KMS-11 (cell line): ENCODE measurements at regions not wholly inside any gene's neighbourhood (a gene's known extent, or its start where the extent isn't known, plus 50 kb on each side); places are given as distances from the start of the nearest gene placed in this dataset.
"Not testable (repeated sequence)": the region's sequence is repeated elsewhere in the genome, so short reads cannot be mapped to it uniquely, and the experiment has no call there.

Experiments used
- H2AFZ ChIP-seq: fragments of 200-600 bp; sonication (generic); 2 replicates; pipeline ENCODE4 v1.6.1; 2016; ENCODE audit warnings: antibody characterized with exemption, mixed run types, low read depth
- H3K27ac ChIP-seq: fragments of 200-600 bp; sonication (generic); 2 replicates; pipeline ENCODE4 v1.6.1; 2016; ENCODE audit warnings: mild to moderate bottlenecking, mixed run types
- H3K27me3 ChIP-seq: fragments of 200-600 bp; sonication (generic); 2 replicates; pipeline ENCODE4 v1.6.1; 2017; ENCODE audit warnings: mild to moderate bottlenecking, low read depth, mixed run types, moderate library complexity; ENCODE audit not compliant: insufficient read depth
- H3K36me3 ChIP-seq: fragments of 200-600 bp; sonication (generic); 2 replicates; pipeline ENCODE4 v1.6.1; 2017; ENCODE audit warnings: mild to moderate bottlenecking, mixed run types; ENCODE audit not compliant: insufficient read depth
- H3K4me1 ChIP-seq: fragments of 200-600 bp; sonication (generic); 2 replicates; pipeline ENCODE4 v1.6.1; 2016; ENCODE audit warnings: mild to moderate bottlenecking, low read depth, mixed run types; ENCODE audit not compliant: poor library complexity, severe bottlenecking
- H3K4me2 ChIP-seq: fragments of 200-600 bp; sonication (generic); 2 replicates; pipeline ENCODE4 v1.7.0; 2016; ENCODE audit warnings: mild to moderate bottlenecking, mixed run types
- H3K4me3 ChIP-seq: fragments of 200-600 bp; sonication (generic); IDR thresholded peaks from 2 replicates; pipeline ENCODE4 v1.6.1; 2017; ENCODE audit warnings: low read depth, low read length, mixed read lengths; ENCODE audit not compliant: insufficient read depth
- H3K79me2 ChIP-seq: fragments of 200-600 bp; sonication (generic); 2 replicates; pipeline ENCODE4 v1.6.1; 2016; ENCODE audit warnings: low read depth, mixed run types; ENCODE audit not compliant: insufficient read depth
- H3K9ac ChIP-seq: fragments of 200-600 bp; sonication (generic); 2 replicates; pipeline ENCODE4 v1.6.1; 2016; ENCODE audit warnings: mild to moderate bottlenecking, mixed run types
- H4K20me1 ChIP-seq: fragments of 200-600 bp; sonication (generic); 2 replicates; pipeline ENCODE4 v1.6.1; 2016; ENCODE audit warnings: mild to moderate bottlenecking, mixed run types; ENCODE audit not compliant: insufficient read depth
- CTCF ChIP-seq: fragments of 200-600 bp; sonication (generic); conservative IDR thresholded peaks from 2 replicates; pipeline ENCODE4 v1.6.1; 2017; ENCODE audit warnings: low read depth, mild to moderate bottlenecking, antibody characterized with exemption, low read length, moderate library complexity, mixed read lengths

- no peak overlapping the region for H3K4me2 ChIP-seq
- H4K20me1 ChIP-seq = no peaks in the 10 kb centered on the region
- no peaks in the 10 kb centered on the region for H3K79me2 ChIP-seq
- no peaks in the 10 kb centered on the region for H3K36me3 ChIP-seq
- H2AFZ ChIP-seq = no peak overlapping the region
- H3K27ac ChIP-seq = no peak overlapping the region
- TF ChIP-seq CTCF = peak; percentile 98
- no peak overlapping the region for H3K4me3 ChIP-seq
- H3K9ac ChIP-seq = no peak overlapping the region
- H3K4me1 ChIP-seq = no peaks in the 10 kb centered on the region
- H3K27me3 ChIP-seq = no peaks in the 10 kb centered on the region
These were observed 242.3 kb downstream of the LMX1A start for GRCh38 chr1:165114022-165114888.

GRCh38 chr1:165112260-165112659, 244.3 kb downstream of the LMX1A start:
- H3K4me3 ChIP-seq = no peak overlapping the region
- TF ChIP-seq CTCF = no peak
- no peak overlapping the region for H3K9ac ChIP-seq

GRCh38 chr1:165109013-165109412, 247.5 kb downstream of the LMX1A start:
- H3K4me2 ChIP-seq = no peak overlapping the region

More at GRCh38 chr1:165112260-165112659, 244.3 kb downstream of the LMX1A start:
- Histone ChIP-seq H3K27me3 (no peaks in the 10 kb centered on the region), H4K20me1 (no peaks in the 10 kb centered on the region), H2AFZ (no peak overlapping the region), H3K27ac (no peak overlapping the region), H3K36me3 (no peaks in the 10 kb centered on the region), H3K4me2 (no peak overlapping the region), H3K79me2 (no peaks in the 10 kb centered on the region), H3K4me1 (no peaks in the 10 kb centered on the region)

GRCh38 chr1:165092542-165093162, 263.9 kb downstream of the LMX1A start:
- H3K79me2 ChIP-seq = not testable (repeated sequence)

More at GRCh38 chr1:165109013-165109412, 247.5 kb downstream of the LMX1A start:
- no peak overlapping the region for H2AFZ ChIP-seq
- no peak overlapping the region for H3K4me3 ChIP-seq
- no peaks in the 10 kb centered on the region for H3K4me1 ChIP-seq
- H3K27me3 ChIP-seq = no peaks in the 10 kb centered on the region
- H3K36me3 ChIP-seq = no peaks in the 10 kb centered on the region
- TF ChIP-seq CTCF = no peak
- H3K9ac ChIP-seq = no peak overlapping the region
- H4K20me1 ChIP-seq = no peaks in the 10 kb centered on the region
- H3K27ac ChIP-seq = no peak overlapping the region
- no peaks in the 10 kb centered on the region for H3K79me2 ChIP-seq

More at GRCh38 chr1:165092542-165093162, 263.9 kb downstream of the LMX1A start:
- not testable (repeated sequence) for H3K27me3 ChIP-seq, H4K20me1 ChIP-seq, H3K9ac ChIP-seq, H2AFZ ChIP-seq, H3K27ac ChIP-seq, H3K4me2 ChIP-seq, H3K4me3 ChIP-seq, H3K4me1 ChIP-seq, H3K36me3 ChIP-seq
